ENCODE measurements at regions not wholly inside any gene's neighbourhood (a gene's known extent, or its start where the extent isn't known, plus 50 kb on each side); places are given as distances from the start of the nearest gene placed in this dataset.

DNA sequence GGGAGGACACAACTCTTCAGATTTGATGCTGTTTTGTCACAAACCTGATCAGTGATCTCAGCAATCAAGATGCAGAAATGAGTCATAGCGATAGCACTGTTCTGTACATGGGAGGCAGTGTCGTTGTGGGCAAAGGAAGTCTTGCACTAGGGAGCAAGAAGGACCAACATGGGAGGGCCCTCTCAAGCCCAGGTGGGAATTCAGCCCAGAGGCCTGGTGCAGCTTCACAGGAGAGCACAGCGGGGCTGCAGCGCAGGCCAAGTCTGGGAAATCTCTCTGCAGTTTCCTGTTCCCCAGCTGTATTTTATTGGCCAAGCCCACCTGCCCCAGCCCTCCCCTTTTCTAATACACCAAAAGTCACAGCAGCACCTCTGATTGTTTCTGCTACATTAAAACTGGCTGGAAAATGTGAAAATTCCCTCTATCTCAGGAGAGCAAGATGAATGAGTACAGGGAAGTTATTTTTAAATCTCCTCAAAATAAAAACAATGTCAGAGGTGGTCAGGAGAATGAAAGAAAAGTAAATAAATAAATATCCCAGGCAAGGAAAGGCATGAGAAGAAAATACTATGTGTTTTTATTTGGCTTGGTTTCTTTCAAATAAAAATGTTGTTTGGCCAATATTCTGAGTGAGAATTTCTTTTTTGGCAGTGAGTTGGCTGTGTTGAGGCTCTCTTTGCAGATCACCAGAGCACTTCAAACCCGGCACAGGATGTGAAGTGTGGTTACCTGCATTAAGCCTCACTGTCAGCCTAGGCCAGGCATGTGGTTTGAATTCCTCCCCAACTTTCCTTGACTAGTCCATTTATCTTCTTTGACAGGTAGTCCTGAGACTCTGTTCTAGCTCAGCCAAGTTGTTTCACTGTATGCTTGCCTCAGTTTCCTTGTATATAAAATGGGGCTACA lies 422.1 kb downstream of the PLPP3 start:
- TF ChIP-seq, protein P1, sequence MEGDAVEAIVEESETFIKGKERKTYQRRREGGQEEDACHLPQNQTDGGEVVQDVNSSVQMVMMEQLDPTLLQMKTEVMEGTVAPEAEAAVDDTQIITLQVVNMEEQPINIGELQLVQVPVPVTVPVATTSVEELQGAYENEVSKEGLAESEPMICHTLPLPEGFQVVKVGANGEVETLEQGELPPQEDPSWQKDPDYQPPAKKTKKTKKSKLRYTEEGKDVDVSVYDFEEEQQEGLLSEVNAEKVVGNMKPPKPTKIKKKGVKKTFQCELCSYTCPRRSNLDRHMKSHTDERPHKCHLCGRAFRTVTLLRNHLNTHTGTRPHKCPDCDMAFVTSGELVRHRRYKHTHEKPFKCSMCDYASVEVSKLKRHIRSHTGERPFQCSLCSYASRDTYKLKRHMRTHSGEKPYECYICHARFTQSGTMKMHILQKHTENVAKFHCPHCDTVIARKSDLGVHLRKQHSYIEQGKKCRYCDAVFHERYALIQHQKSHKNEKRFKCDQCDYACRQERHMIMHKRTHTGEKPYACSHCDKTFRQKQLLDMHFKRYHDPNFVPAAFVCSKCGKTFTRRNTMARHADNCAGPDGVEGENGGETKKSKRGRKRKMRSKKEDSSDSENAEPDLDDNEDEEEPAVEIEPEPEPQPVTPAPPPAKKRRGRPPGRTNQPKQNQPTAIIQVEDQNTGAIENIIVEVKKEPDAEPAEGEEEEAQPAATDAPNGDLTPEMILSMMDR (IDR thresholded peaks at IDR 0.05) = no peak
- no peak for TF ChIP-seq POLR2A (IDR thresholded peaks at IDR 0.05)
